Gastrocnemius medialis (tissue), 4 donors: ENCODE measurements at regions not wholly inside any gene's neighbourhood (a gene's known extent, or its start where the extent isn't known, plus 50 kb on each side); places are given as distances from the start of the nearest gene placed in this dataset.

Experiments used
- ATAC-seq, 2 donors: fragments of 150-250 bp; one replicate each; pipeline ENCODE4 v1.9.1; 2016
- DNase-seq, 2 donors: peaks; one replicate each; pipeline ENCODE4 v3.0.0-alpha.2; 2019
- H3K27ac ChIP-seq, 4 donors: fragments of 200-600 bp; sonication (generic); 1 replicate in 1 of 4; 2 replicates in 3 of 4; pipeline ENCODE4 v1.5.1; 2016 to 2018; ENCODE audit warnings: mild to moderate bottlenecking in 2 of 4, moderate library complexity in 1 of 4
- H3K27me3 ChIP-seq, 3 donors: fragments of 200-600 bp; sonication (generic) in 2 of 3; 1 replicate in 1 of 3; 2 replicates in 2 of 3; pipeline versions ENCODE4 v1.5.1 to v1.6.0; 2016 to 2019; ENCODE audit warnings: mild to moderate bottlenecking in 1 of 3, moderate library complexity in 1 of 3
- H3K36me3 ChIP-seq, 2 donors: fragments of 200-600 bp; sonication (generic) in 1 of 2; one replicate each; pipeline ENCODE4 v1.5.1; 2017 to 2018
- H3K4me1 ChIP-seq, 2 donors: fragments of 200-600 bp; sonication (generic) in 1 of 2; one replicate each; pipeline ENCODE4 v1.5.1; 2016 to 2017; ENCODE audit warnings: mild to moderate bottlenecking in 2 of 2
- H3K4me3 ChIP-seq, 4 donors: fragments of 200-600 bp; sonication (generic) in 3 of 4; 1 replicate in 1 of 4; 2 replicates in 3 of 4; pipeline ENCODE4 v1.5.1; 2016 to 2019; ENCODE audit warnings: mild to moderate bottlenecking in 2 of 4
- H3K9me3 ChIP-seq, 3 donors: fragments of 200-600 bp; sonication (generic) in 2 of 3; 1 replicate in 1 of 3; 2 replicates in 2 of 3; pipeline ENCODE4 v1.5.1; 2016 to 2019
- CTCF ChIP-seq, 5 experiments: fragments of 450-650 bp in 3 of 5; fragments of 200-600 bp in 2 of 5; sonication (generic) in 2 of 5; IDR thresholded peaks in 4 of 5; conservative IDR thresholded peaks in 1 of 5; 1 replicate in 4 of 5; 2 replicates in 1 of 5; pipeline ENCODE4 v1.5.1; 2016 to 2019; ENCODE audit warnings: antibody characterized with exemption in 5 of 5, mild to moderate bottlenecking in 3 of 5, moderate library complexity in 3 of 5
- POLR2A ChIP-seq, 2 donors: fragments of 450-650 bp; IDR thresholded peaks; one replicate each; pipeline ENCODE4 v1.6.1; 2017; ENCODE audit warnings: antibody characterized with exemption in 2 of 2, mild to moderate bottlenecking in 2 of 2, moderate library complexity in 2 of 2
- in situ Hi-C, 4 donors: fragments of 200-750 bp; cut with MboI; loops; one replicate each; pipeline versions ENCODE4 v1.15.0 to v1.8.0; 2017; ENCODE audit warnings: low sequenced_read_pairs in 4 of 4
- intact Hi-C: fragments of 100-400 bp; cut with DNase I; formaldehyde crosslinking; loops from one replicate; pipeline ENCODE4 v1.15.1; 2023; ENCODE audit warnings: low total_unique reads

- no peak for ATAC-seq
- Histone ChIP-seq H3K4me1 (no peaks in the 10 kb centered on the region), H3K4me3 (no peak overlapping the region), H3K36me3 (no peaks in the 10 kb centered on the region), H3K27me3 (no peaks in the 10 kb centered on the region), H3K27ac (no peak overlapping the region), H3K9me3 (no peaks in the 10 kb centered on the region)
- intact Hi-C loops (no loop called here), in situ Hi-C loops (no loop called here)
- TF ChIP-seq POLR2A (IDR thresholded peaks at IDR 0.05) (no peak), CTCF (IDR thresholded peaks at IDR 0.05 in 4 of 5, conservative IDR thresholded peaks at IDR 0.05 in 1 of 5) (no peak)
- no peak for DNase-seq
Measured at GRCh38 chr1:78755986-78756385, 106.4 kb downstream of the IFI44 start.

GRCh38 chr1:78758506-78758905 lies 108.9 kb downstream of the IFI44 start:
- H3K4me3 ChIP-seq, result no peak overlapping the region
- TF ChIP-seq POLR2A (IDR thresholded peaks at IDR 0.05) (no peak), CTCF (IDR thresholded peaks at IDR 0.05 in 4 of 5, conservative IDR thresholded peaks at IDR 0.05 in 1 of 5) (no peak)
- in situ Hi-C loops (no loop called here), intact Hi-C loops (no loop called here)
- H3K36me3 ChIP-seq, result no peaks in the 10 kb centered on the region
- ATAC-seq (no peak), DNase-seq (no peak)
- H3K27ac ChIP-seq, result no peak overlapping the region
- no peaks in the 10 kb centered on the region for H3K4me1 ChIP-seq
- no peaks in the 10 kb centered on the region for H3K27me3 ChIP-seq
- H3K9me3 ChIP-seq, result no peaks in the 10 kb centered on the region

GRCh38 chr1:78759881-78760280 lies 110.2 kb downstream of the IFI44 start:
- H3K4me1 ChIP-seq, result no peaks in the 10 kb centered on the region
- no peak overlapping the region for H3K4me3 ChIP-seq
- no peak for DNase-seq
- TF ChIP-seq CTCF (IDR thresholded peaks at IDR 0.05 in 4 of 5, conservative IDR thresholded peaks at IDR 0.05 in 1 of 5), result no peak
- no peak for TF ChIP-seq POLR2A (IDR thresholded peaks at IDR 0.05)
- H3K36me3 ChIP-seq, result no peaks in the 10 kb centered on the region
- H3K9me3 ChIP-seq, result no peaks in the 10 kb centered on the region
- no peak for ATAC-seq
- in situ Hi-C loops (no loop called here), intact Hi-C loops (no loop called here)
- H3K27ac ChIP-seq, result no peak overlapping the region
- no peaks in the 10 kb centered on the region for H3K27me3 ChIP-seq

- intact Hi-C loops (no loop called here), in situ Hi-C loops (no loop called here)
- TF ChIP-seq POLR2A (IDR thresholded peaks at IDR 0.05), result no peak
Measured at GRCh38 chr1:78760858-78761257, 111.2 kb downstream of the IFI44 start.

GRCh38 chr1:78762113-78762512 lies 112.5 kb downstream of the IFI44 start:
- ATAC-seq (no peak), DNase-seq (no peak)
- H3K9me3 ChIP-seq, result no peaks in the 10 kb centered on the region
- TF ChIP-seq POLR2A (IDR thresholded peaks at IDR 0.05) (no peak), CTCF (IDR thresholded peaks at IDR 0.05 in 4 of 5, conservative IDR thresholded peaks at IDR 0.05 in 1 of 5) (no peak)
- H3K36me3 ChIP-seq, result no peaks in the 10 kb centered on the region
- in situ Hi-C loops, result no loop called here
- no peak overlapping the region for H3K4me3 ChIP-seq
- no peaks in the 10 kb centered on the region for H3K4me1 ChIP-seq
- intact Hi-C loops, result no loop called here
- H3K27me3 ChIP-seq, result no peaks in the 10 kb centered on the region
- no peak overlapping the region for H3K27ac ChIP-seq

More at GRCh38 chr1:78760858-78761257, 111.2 kb downstream of the IFI44 start:
- H3K27me3 ChIP-seq, result no peaks in the 10 kb centered on the region
- no peak overlapping the region for H3K27ac ChIP-seq
- ATAC-seq (no peak), DNase-seq (no peak)
- no peak overlapping the region for H3K4me3 ChIP-seq
- H3K9me3 ChIP-seq, result no peaks in the 10 kb centered on the region
- H3K4me1 ChIP-seq, result no peaks in the 10 kb centered on the region
- no peaks in the 10 kb centered on the region for H3K36me3 ChIP-seq
